H9 (cell line): ENCODE measurements at regions not wholly inside any gene's neighbourhood (a gene's known extent, or its start where the extent isn't known, plus 50 kb on each side); places are given as distances from the start of the nearest gene placed in this dataset.
"Not testable (repeated sequence)": the region's sequence is repeated elsewhere in the genome, so short reads cannot be mapped to it uniquely, and the experiment has no call there.

Source experiments
- DNase-seq: peaks from one replicate; pipeline ENCODE4 v3.0.0-alpha.2; 2017
- H2AFZ ChIP-seq: one replicate; pipeline ENCODE4 v1.6.1; 2013; ENCODE audit warnings: mild to moderate bottlenecking, low read length, control low read depth, moderate library complexity
- H2AK5ac ChIP-seq: 2 replicates; pipeline ENCODE4 v1.6.1; 2013; ENCODE audit warnings: low read length, control low read depth, mixed read lengths; ENCODE audit not compliant: insufficient read length
- H2BK120ac ChIP-seq: one replicate; pipeline ENCODE4 v1.6.1; 2013; ENCODE audit warnings: low read depth, mild to moderate bottlenecking, low read length, control low read depth, inconsistent platforms; ENCODE audit not compliant: poor library complexity, severe bottlenecking
- H2BK12ac ChIP-seq: 2 replicates; pipeline ENCODE4 v1.6.1; 2013; ENCODE audit warnings: low read length, control low read depth, mixed read lengths, low read depth; ENCODE audit not compliant: insufficient read length
- H2BK15ac ChIP-seq: 2 replicates; pipeline ENCODE4 v1.6.1; 2013; ENCODE audit warnings: low read depth, low read length, control low read depth
- H2BK20ac ChIP-seq: one replicate; pipeline ENCODE4 v1.6.1; 2013; ENCODE audit warnings: low read depth, mild to moderate bottlenecking, low read length, control low read depth, inconsistent platforms; ENCODE audit not compliant: poor library complexity, severe bottlenecking
- H2BK5ac ChIP-seq: 2 replicates; pipeline ENCODE4 v1.6.1; 2013; ENCODE audit warnings: low read length, control low read depth, mixed read lengths; ENCODE audit not compliant: insufficient read length
- H3K14ac ChIP-seq: 2 replicates; pipeline ENCODE4 v1.6.1; 2013; ENCODE audit warnings: low read length, control low read depth; ENCODE audit not compliant: insufficient read depth
- H3K18ac ChIP-seq: 2 replicates; pipeline ENCODE4 v1.6.1; 2013; ENCODE audit warnings: low read depth, mild to moderate bottlenecking, mixed read lengths, low read length, control low read depth; ENCODE audit not compliant: insufficient read length
- H3K23ac ChIP-seq: 2 replicates; pipeline ENCODE4 v1.6.1; 2013; ENCODE audit warnings: low read length, control low read depth, mixed read lengths, low read depth; ENCODE audit not compliant: insufficient read length
- H3K23me2 ChIP-seq: 2 replicates; pipeline ENCODE4 v1.6.1; 2013; ENCODE audit warnings: low read depth, mild to moderate bottlenecking, mixed read lengths, low read length, control low read depth; ENCODE audit not compliant: insufficient read length, poor library complexity, severe bottlenecking
- H3K27ac ChIP-seq: 2 replicates; pipeline ENCODE4 v1.5.1; 2013; ENCODE audit warnings: low read length, control low read depth, mixed read lengths, low read depth; ENCODE audit not compliant: insufficient read length
- H3K27me3 ChIP-seq: 2 replicates; pipeline ENCODE4 v1.6.1; 2013; ENCODE audit warnings: low read length, control low read depth, inconsistent platforms; ENCODE audit not compliant: insufficient read depth
- H3K4ac ChIP-seq: 2 replicates; pipeline ENCODE4 v1.6.1; 2013; ENCODE audit warnings: low read depth, mild to moderate bottlenecking, control low read depth, inconsistent platforms, low read length, moderate library complexity
- H3K4me1 ChIP-seq: 2 replicates; pipeline ENCODE4 v1.6.1; 2013; ENCODE audit warnings: low read length, control low read depth, inconsistent platforms; ENCODE audit not compliant: insufficient read depth
- H3K4me2 ChIP-seq: 2 replicates; pipeline ENCODE4 v1.6.1; 2013; ENCODE audit warnings: low read length, control low read depth, mixed read lengths; ENCODE audit not compliant: insufficient read length, insufficient read depth
- H3K56ac ChIP-seq: 2 replicates; pipeline ENCODE4 v1.6.1; 2013; ENCODE audit warnings: low read depth, mild to moderate bottlenecking, mixed read lengths, low read length, control low read depth; ENCODE audit not compliant: insufficient read length
- H3K79me1 ChIP-seq: 2 replicates; pipeline ENCODE4 v1.6.1; 2013; ENCODE audit warnings: low read depth, mild to moderate bottlenecking, moderate library complexity, low read length, control low read depth, inconsistent platforms; ENCODE audit not compliant: insufficient read depth, poor library complexity, severe bottlenecking
- H3K79me2 ChIP-seq: 2 replicates; pipeline ENCODE4 v1.6.1; 2013; ENCODE audit warnings: low read length, control low read depth, inconsistent platforms; ENCODE audit not compliant: insufficient read depth
- H3K9ac ChIP-seq: 2 replicates; pipeline ENCODE4 v1.6.1; 2013; ENCODE audit warnings: low read length, control low read depth, mixed read lengths; ENCODE audit not compliant: insufficient read length; ENCODE audit errors: extremely low read depth
- H3K9me3 ChIP-seq: one replicate; pipeline ENCODE4 v1.6.1; 2013; ENCODE audit warnings: low read depth, low read length, inconsistent platforms; ENCODE audit not compliant: control insufficient read depth
- H3T11ph ChIP-seq: one replicate; pipeline ENCODE4 v1.6.1; 2013; ENCODE audit warnings: mild to moderate bottlenecking, low read length, control low read depth, inconsistent platforms
- H4K20me1 ChIP-seq: one replicate; pipeline ENCODE4 v1.6.1; 2013; ENCODE audit not compliant: control insufficient read depth, insufficient read length, insufficient read depth
- H4K5ac ChIP-seq: 2 replicates; pipeline ENCODE4 v1.6.1; 2013; ENCODE audit warnings: low read depth, mild to moderate bottlenecking, mixed read lengths, low read length, control low read depth; ENCODE audit not compliant: insufficient read length
- H4K8ac ChIP-seq: replicated peaks from 2 replicates; pipeline ENCODE4 v1.6.1; 2013; ENCODE audit warnings: low read length, control low read depth, mixed read lengths, low read depth; ENCODE audit not compliant: insufficient read length
- H4K91ac ChIP-seq: 2 replicates; pipeline ENCODE4 v1.6.1; 2013; ENCODE audit warnings: low read depth, mild to moderate bottlenecking, moderate library complexity, mixed read lengths, low read length, control low read depth; ENCODE audit not compliant: insufficient read length
- H3K27ac Mint-ChIP-seq, 3 experiments: 2 replicates in 2 of 3; 3 replicates in 1 of 3; pipeline ENCODE4 v1.8.0; 2020 to 2021; ENCODE audit warnings: mixed read lengths in 3 of 3, mild to moderate bottlenecking in 1 of 3, moderate library complexity in 1 of 3
- H3K27me3 Mint-ChIP-seq: 2 replicates; pipeline ENCODE4 v1.8.0; 2021; ENCODE audit warnings: low read depth, mild to moderate bottlenecking, moderate library complexity, mixed read lengths
- H3K36me3 Mint-ChIP-seq, 3 experiments: 2 replicates in 2 of 3; 3 replicates in 1 of 3; pipeline ENCODE4 v1.8.0; 2020 to 2021; ENCODE audit warnings: low read depth in 3 of 3, mixed read lengths in 3 of 3; ENCODE audit not compliant: insufficient read depth in 1 of 3
- H3K4me1 Mint-ChIP-seq, 2 experiments: 2 replicates each; pipeline ENCODE4 v1.8.0; 2020; ENCODE audit warnings: mixed read lengths in 2 of 2
- H3K4me3 Mint-ChIP-seq, 2 experiments: 2 replicates in 1 of 2; 3 replicates in 1 of 2; pipeline ENCODE4 v1.8.0; 2020 to 2021; ENCODE audit warnings: mild to moderate bottlenecking in 2 of 2, mixed read lengths in 2 of 2, moderate library complexity in 1 of 2
- H3K9me3 Mint-ChIP-seq, 2 experiments: 2 replicates in 1 of 2; 3 replicates in 1 of 2; pipeline ENCODE4 v1.8.0; 2020; ENCODE audit warnings: mild to moderate bottlenecking in 2 of 2, mixed read lengths in 2 of 2, moderate library complexity in 1 of 2
- CTCF ChIP-seq: fragments of 200-600 bp; sonication (generic); conservative IDR thresholded peaks from 3 replicates; pipeline ENCODE4 v1.8.0; 2021; ENCODE audit warnings: antibody characterized with exemption, mild to moderate bottlenecking
- WGBS: extraction: QIAGEN DNeasy Blood & Tissue Kit; methylation state at CpG from one replicate; pipeline ENCODE4 v1.1.7; 2013; ENCODE audit warnings: missing lambda C conversion rate, low lambda C conversion rate, mixed read lengths; ENCODE audit not compliant: insufficient read length; ENCODE audit errors: extremely low coverage; 5-methylcytosine and 5-hydroxymethylcytosine counted together

DNA sequence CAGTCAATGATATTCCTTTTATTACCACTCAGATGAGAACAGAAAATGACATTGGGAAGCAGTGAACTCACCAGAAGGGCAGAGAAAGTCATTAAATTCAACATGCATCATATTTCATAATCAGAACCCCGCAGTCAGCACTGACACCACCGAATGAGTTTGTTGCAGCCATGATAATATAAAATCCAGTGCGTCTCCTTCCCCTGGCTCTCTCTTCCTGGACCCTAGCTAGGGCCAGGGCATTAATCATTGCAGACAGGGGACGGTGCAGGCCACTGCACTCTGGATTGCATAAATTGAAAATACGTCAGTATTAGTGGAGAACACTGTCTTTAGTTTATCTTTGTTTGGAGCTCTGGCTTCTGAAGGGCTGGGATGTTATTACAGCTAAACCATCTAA is 931.5 kb downstream of the TYW1 start:
- Histone ChIP-seq H3K27ac (no peak overlapping the region), H3K9ac (no peak overlapping the region), H3K27me3 (no peaks in the 10 kb centered on the region), H2BK20ac (no peak overlapping the region), H2AFZ (no peak overlapping the region), H3K79me1 (no peaks in the 10 kb centered on the region), H2AK5ac (no peak overlapping the region), H2BK12ac (no peak overlapping the region), H3K18ac (no peak overlapping the region), H3K4me2 (no peak overlapping the region), H4K5ac (no peak overlapping the region), H3K14ac (no peak overlapping the region), H3K23ac (no peak overlapping the region), H4K91ac (no peak overlapping the region), H2BK5ac (no peak overlapping the region), H3K4me1 (no peaks in the 10 kb centered on the region), H3K79me2 (no peaks in the 10 kb centered on the region), H3K4ac (no peak overlapping the region), H4K8ac (no peak overlapping the region), H3K9me3 (no peaks in the 10 kb centered on the region), H3K56ac (no peak overlapping the region), H2BK15ac (no peak overlapping the region), H4K20me1 (no peaks in the 10 kb centered on the region), H2BK120ac (no peak overlapping the region), H3K23me2 (no peaks in the 10 kb centered on the region), H3T11ph (no peak overlapping the region)
- Mint-ChIP-seq H3K4me1 (peaks cover 3 to 7% of the 10 kb centered on the region in 2 experiments; a peak in 3 of 4 replicates), H3K27me3 (no peaks in the 10 kb centered on the region; the same call in 1 of the 2 replicates), H3K27ac (no peak overlapping the region), H3K36me3 (no peaks in the 10 kb centered on the region; a peak in 1 of 7 replicates), H3K9me3 (peaks cover 2 to 3% of the 10 kb centered on the region in 2 experiments; a peak in 1 of 5 replicates), H3K4me3 (no peak overlapping the region)
- no CpG with 5 or more reads among the region's 5 CpGs for WGBS
- no peak for DNase-seq
- no peak for TF ChIP-seq CTCF

- not testable (repeated sequence) for H2BK5ac ChIP-seq, H3K9me3 Mint-ChIP-seq
- WGBS: no CpG with 5 or more reads among the region's 8 CpGs
Measured at GRCh38 chr7:67936447-67936846, 939.8 kb downstream of the TYW1 start.

More at GRCh38 chr7:67936447-67936846, 939.8 kb downstream of the TYW1 start:
- not testable (repeated sequence) for H4K5ac ChIP-seq, H3K4ac ChIP-seq, H2BK15ac ChIP-seq, H3K9me3 ChIP-seq, H3K4me1 Mint-ChIP-seq, DNase-seq, H2BK20ac ChIP-seq, H3K23ac ChIP-seq, H2BK12ac ChIP-seq, H3K4me2 ChIP-seq, H2BK120ac ChIP-seq, H3K79me2 ChIP-seq, H3K27ac Mint-ChIP-seq, H3T11ph ChIP-seq, H3K14ac ChIP-seq, H4K20me1 ChIP-seq, H2AK5ac ChIP-seq, H3K79me1 ChIP-seq, H3K27me3 Mint-ChIP-seq, H4K91ac ChIP-seq, H3K27ac ChIP-seq, H2AFZ ChIP-seq, H3K27me3 ChIP-seq, H3K36me3 Mint-ChIP-seq, H3K4me1 ChIP-seq, H3K56ac ChIP-seq, H3K23me2 ChIP-seq, H3K4me3 Mint-ChIP-seq, H4K8ac ChIP-seq, H3K9ac ChIP-seq, H3K18ac ChIP-seq
